NB4 (cell line): ENCODE measurements at regions not wholly inside any gene's neighbourhood (a gene's known extent, or its start where the extent isn't known, plus 50 kb on each side); places are given as distances from the start of the nearest gene placed in this dataset.

ENCODE experiments used
- CTCF ChIP-seq: IDR thresholded peaks from one replicate; pipeline ENCODE4 v1.5.1; 2012; ENCODE audit warnings: low read depth, low read length
- MAX ChIP-seq: IDR thresholded peaks from 2 replicates; pipeline ENCODE4 v1.6.1; 2011; ENCODE audit warnings: low read depth, low read length
- POLR2A ChIP-seq: IDR thresholded peaks from 2 replicates; pipeline ENCODE4 v1.6.1; 2011; ENCODE audit warnings: mild to moderate bottlenecking; ENCODE audit not compliant: insufficient read length; ENCODE audit errors: extremely low read depth

GRCh38 chr4:160811956-160812355 is 1351.8 kb downstream of the FSTL5 start:
- TF ChIP-seq CTCF (no peak), POLR2A (no peak), MAX (no peak)
